ENCODE measurements at regions not wholly inside any gene's neighbourhood (a gene's known extent, or its start where the extent isn't known, plus 50 kb on each side); places are given as distances from the start of the nearest gene placed in this dataset.

DNA sequence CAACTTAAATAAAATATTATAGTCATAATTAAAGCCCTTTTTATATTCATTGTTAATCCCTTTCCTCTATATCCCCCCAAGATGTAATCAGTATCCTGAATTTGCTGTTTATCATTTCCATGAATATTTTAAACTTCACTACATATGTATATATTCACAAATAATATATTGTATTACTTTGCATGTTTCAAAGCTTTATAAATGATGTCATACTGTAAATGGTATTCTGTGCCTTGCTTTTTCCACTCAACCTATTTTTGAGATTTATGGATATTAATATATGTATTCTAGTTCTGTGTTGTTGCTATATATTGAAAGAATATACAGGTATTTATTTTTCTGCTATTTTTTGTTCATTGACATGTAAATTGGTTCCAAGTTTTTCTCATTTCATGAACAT is 173.1 kb downstream of the CCDC71L start:
- DNase-seq (ENCODE audit: low spot score), result no peak
- ATAC-seq, result no peak

- ATAC-seq, result peak; percentile 53
- no peak for DNase-seq (ENCODE audit: low spot score)
These were observed 174.6 kb downstream of the CCDC71L start for GRCh38 chr7:106486331-106486730.

- DNase-seq (ENCODE audit: low spot score) (no peak), ATAC-seq (peak; percentile 68)
These were observed 175.0 kb downstream of the CCDC71L start for GRCh38 chr7:106485919-106486318.

DNA sequence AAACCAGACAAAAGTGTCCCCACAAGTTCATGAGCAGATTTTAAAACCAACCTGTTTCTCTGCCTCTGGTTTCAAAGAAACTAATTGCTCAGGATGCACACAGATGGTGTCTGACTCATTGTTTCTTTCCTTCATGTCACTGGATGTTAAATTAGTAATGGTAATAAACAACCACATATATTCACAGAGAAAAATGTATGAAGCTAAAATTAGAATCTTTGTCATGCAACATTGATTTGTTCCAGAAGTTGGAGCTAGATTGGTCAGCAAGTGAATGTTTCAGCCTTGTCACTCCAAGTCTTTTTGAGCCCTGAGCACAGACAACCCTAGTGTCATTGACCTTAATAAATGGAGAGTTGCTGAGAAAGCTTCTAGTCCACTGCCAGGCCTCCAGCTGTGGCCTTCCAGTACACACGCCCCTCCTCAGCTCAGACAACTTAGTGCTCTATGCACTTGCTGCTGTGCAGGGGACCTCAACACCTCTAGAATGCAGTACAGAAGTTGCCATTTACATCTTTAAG is 175.9 kb downstream of the CCDC71L start:
- ATAC-seq, result peak; percentile 76
- peak; percentile 66 for DNase-seq (ENCODE audit: low spot score)

DNA sequence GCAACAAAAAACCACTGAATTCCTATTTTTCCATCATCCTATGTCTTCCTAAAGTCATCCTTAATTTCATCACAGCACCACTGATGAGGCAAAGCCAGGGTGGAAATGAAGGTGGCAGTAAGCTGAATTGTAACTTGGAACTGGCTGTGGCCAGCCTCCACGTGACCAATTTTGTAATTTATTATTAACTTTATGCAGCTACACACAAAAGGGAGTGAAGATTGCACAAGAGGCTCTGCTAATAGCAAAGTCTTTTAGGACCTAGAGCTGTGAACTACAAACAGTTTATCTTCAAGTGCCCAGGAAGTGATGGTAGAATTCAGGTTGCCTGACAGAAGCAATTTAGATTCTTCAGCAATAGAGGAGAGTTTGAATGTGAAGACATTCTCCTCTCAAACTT is 176.4 kb downstream of the CCDC71L start:
- DNase-seq (ENCODE audit: low spot score) (peak; percentile 76), ATAC-seq (peak; percentile 58)

DNA sequence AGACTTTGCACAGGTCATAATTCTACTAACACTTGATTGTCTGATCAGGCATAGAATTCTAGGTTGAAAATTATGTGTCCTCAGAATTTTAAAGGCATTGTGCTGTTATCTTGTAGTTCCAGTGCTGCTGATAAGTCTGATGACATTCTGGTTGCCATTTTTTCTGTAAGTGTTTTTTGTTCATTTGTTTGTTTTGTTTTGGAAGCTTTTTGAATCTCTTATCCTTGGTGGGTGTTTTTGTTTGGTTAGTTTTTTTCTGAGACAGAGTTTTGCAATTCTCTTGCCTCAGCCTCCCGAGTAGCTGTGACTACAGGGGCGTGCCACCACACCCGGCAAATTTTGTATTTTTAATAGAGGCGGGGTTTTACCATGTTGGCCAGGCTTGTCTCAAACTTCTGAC is 178.9 kb downstream of the CCDC71L start:
- no peak for ATAC-seq

GRCh38 chr7:106480616-106481031 is 180.3 kb downstream of the CCDC71L start:
- no peak for ATAC-seq

More for the DNA sequence above, 178.9 kb downstream of the CCDC71L start:
- no peak for DNase-seq (ENCODE audit: low spot score)

GRCh38 chr7:106480161-106480579 is 180.8 kb downstream of the CCDC71L start:
- no peak for ATAC-seq
- no peak for DNase-seq (ENCODE audit: low spot score)

More at GRCh38 chr7:106480616-106481031, 180.3 kb downstream of the CCDC71L start:
- DNase-seq (ENCODE audit: low spot score), result no peak

- ATAC-seq, result no peak
- no peak for DNase-seq (ENCODE audit: low spot score)
These were observed 184.2 kb downstream of the CCDC71L start for GRCh38 chr7:106476751-106477150.

DNA sequence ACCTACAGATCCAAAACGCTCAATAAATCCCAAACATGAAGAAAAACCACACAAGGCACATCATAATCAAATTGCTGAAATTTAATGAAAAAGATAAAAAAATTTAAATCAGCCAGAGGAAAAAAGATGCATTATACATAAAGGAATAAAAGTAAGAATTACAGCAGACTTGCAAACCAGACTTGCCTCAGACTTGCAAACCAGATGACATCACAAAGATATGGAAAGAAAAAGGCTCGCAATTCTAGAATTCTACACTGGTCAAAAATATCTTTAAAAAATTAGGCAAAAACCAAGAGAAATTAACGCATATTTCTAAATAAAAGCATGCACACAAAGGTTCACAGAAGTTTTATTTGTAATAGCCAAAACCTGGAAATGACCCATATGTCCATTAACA is 188.0 kb upstream of the NAMPT start:
- DNase-seq (ENCODE audit: low spot score) (no peak), ATAC-seq (no peak)

DNA sequence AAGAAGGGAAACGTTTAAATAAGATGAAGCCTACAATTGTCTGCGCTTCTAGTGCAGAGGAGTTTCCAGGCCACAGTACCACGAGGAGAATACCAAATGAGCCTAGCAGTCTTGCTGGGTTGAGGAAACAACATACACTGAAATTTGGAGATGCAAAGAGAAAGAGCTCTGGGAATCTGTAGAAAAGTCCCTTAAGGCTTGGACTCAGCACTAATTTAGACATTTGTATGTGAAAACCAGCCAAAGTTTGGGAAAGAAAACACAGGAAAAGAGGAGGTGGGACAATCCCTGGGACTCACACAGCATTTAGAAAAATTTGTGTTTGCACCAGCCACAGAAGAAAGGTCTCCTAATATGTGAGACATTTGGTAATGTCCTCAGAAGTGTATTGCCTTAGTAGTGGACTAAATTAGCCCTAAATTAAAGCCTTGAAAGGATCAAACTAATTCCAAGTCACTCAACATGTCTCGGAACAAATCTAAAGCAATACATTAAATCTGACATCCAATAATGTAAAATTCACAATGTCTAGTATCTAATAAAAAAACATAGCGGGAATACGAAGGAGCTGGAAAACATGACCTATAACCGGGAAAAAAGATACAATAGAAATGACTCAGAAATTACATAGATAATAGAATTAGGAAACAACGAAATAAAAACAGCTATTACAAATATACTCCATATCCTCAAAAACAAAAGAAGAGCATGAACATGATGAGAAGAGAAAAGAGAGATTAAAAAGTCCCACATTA is 187.1 kb upstream of the NAMPT start:
- ATAC-seq, result no peak
- no peak for DNase-seq (ENCODE audit: low spot score)

DNA sequence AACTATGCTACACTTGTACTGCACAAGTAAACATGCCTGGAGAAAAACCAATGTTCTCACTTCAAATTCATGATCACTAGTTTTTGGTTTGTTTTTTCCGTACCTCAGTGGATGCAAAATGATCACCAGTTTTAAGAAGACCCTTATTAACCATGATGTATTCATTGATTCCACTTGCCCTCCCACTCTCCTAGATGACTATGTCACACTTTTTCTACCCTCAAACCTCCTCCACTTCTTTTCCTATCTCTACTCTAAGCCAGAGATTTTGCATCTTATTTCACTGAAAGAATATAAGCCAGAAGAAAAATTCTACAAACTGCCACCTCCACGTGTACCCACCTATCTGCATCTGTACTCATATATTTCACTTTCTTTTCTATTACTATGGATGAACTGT is 186.2 kb upstream of the NAMPT start:
- DNase-seq (ENCODE audit: low spot score), result no peak
- no peak for ATAC-seq

DNA sequence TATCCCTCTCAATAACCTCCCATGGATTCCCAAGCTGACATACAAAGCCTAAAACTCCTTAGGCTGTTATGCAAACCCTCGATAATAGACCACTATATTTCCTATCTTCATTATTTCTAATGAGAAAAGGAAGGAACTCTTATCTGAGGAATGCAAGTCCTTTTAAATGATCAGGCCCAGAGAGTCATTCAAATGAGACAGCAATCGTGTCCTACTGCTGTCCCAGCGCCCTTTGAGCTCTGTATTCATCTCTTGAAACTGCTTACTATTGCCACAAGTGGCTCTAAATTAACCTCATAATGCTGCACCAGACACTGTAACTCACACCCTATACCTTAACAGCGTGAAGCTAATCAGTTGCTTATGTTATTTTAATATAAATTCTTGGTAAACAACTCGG is 182.1 kb upstream of the NAMPT start:
- ATAC-seq (peak; percentile 29), DNase-seq (ENCODE audit: low spot score) (no peak)

DNA sequence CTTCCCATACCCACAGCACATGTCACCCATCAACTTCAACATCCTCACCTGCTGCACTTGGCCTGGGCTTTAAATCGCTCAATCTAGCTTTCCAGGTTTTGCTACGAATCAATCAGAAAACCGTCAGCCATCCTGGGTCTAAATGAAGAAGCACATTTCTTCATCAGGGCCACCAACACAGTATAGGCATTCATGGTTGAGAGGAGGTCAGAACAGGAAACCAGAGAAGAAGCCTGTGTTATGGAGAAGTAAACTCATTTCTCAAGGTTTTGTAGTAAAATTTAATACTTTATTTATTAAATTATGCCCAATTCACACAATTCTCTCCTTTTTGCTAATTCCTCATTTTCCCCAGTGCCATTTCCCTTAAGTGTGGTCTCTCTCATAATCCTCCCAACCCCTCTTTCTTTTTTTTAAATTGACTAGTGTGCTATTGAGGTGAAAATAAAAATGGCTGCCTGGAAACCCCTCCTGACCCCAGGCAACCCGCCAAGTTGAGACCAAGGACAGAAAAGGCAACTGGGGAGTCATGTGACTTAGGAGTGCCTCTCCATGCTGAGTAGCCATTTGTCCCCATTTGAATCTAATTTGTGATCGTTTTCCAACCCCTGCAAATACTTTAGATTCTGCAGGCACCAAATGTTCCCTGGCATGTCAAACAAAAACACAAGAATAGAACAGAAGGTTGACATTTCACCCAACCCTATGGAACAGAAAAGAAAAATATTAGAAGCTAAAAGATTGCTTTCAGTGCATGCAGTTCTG is 181.1 kb upstream of the NAMPT start:
- DNase-seq (ENCODE audit: low spot score) (no peak), ATAC-seq (no peak)

- no peak for ATAC-seq
- no peak for DNase-seq (ENCODE audit: low spot score)
These were observed 179.9 kb upstream of the NAMPT start for GRCh38 chr7:106464651-106465050.

DNA sequence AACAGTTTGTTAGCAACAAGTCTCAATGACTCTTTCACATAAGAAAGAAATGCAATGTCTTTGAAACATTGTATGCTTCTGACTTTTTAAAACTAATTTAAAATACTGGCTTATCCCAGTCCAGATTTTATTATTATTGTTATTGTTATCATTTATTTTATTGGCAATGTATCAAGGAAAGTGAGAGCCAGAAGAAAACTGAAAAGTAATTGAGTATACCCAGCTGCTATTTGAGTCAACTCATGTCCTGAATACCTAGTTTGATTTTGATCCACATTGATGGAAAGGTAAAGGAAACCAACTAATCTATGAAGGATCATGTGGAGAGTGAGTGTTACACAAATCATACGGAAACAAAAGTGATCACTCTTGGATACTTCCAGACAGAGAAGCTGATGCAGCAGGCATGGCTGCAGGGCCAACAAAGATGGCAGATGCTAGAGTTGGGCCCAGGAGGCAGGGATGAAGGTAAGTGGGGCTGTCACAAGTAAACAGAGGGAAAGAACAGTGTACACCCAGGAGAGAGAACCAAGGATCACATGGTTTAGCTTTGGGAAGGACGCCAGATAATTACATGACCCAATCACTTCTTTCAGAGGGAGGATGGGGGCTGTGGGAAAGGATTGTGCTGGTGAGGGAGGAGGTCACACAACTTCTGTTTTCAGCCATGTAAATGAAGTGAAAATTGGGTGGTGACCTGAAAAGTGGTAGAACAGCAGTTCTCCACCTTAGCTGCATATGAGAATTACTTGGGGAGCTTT is 179.2 kb upstream of the NAMPT start:
- no peak for ATAC-seq
- DNase-seq (ENCODE audit: low spot score), result no peak

GRCh38 chr7:106462914-106463482 is 178.2 kb upstream of the NAMPT start:
- ATAC-seq, result no peak

GRCh38 chr7:106462365-106462859 is 177.6 kb upstream of the NAMPT start:
- no peak for DNase-seq (ENCODE audit: low spot score)
- ATAC-seq, result peak; percentile 68

More at GRCh38 chr7:106462914-106463482, 178.2 kb upstream of the NAMPT start:
- DNase-seq (ENCODE audit: low spot score), result no peak

DNA sequence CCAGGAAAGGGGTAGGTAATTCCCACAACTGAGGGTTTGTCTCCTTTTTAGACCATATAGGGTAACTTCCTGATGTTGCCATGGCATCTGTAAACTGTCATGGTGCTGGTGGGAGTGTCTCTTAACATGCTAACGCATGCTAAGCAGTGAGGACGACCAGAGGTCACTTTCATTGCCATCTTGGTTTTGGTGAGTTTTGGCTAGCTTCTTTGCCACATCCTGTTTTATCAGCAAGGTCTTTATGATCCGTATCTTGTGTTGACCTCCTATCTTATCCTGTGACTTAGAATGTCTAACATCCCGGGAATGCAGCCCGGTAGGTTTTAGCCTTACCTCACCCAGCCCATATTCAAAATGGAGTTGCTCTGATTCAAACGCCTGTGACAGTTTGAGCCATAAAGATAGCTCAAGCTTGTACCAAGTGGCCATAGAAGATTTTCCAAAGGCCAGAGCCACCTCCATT is 176.0 kb upstream of the NAMPT start:
- DNase-seq (ENCODE audit: low spot score) (no peak), ATAC-seq (no peak)

DNA sequence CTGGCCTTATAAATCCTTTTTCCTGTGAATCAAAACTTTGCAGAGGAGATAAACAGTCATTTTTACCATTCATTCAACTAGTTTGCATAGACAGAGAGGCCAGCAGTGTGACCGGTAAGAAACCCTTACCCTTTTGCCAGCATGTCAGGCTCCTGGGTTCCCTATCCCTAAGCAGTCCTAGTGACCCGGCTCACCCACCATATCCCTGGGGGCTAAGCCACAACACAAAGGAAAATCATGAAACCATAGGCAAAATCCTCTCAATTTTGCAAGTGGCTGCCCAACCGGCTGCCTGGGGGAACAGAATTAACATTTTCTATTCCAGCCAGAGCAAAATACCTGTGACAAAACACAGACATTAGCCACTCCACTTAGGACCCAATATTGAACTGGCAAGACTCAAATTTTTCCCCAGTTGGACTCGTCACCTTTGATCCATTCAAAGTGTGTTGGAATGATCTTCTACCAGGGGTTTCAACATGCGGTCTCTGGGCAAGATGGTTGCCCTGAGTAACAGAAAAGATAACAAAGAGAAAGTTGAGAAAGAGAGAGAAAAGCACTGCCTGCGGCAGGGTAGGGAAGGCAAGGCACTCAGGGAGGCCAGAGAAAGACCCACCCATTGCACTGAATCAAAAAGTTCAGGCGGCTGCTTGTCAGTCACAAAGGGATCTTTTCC is 174.8 kb upstream of the NAMPT start:
- ATAC-seq (peak; percentile 74), DNase-seq (ENCODE audit: low spot score) (peak; percentile 65)
